Upper lobe of left lung (tissue), 6 donors: ENCODE measurements at regions not wholly inside any gene's neighbourhood (a gene's known extent, or its start where the extent isn't known, plus 50 kb on each side); places are given as distances from the start of the nearest gene placed in this dataset.
A peak's percentile ranks its signal among the peaks of the same experiment; 100 is the strongest.

Source experiments
- ATAC-seq, 2 donors: fragments of 200-7000 bp; cut with Tn5 transposase; one replicate each; pipeline ENCODE4 v1.9.1; 2022; ENCODE audit warnings: mild to moderate bottlenecking in 2 of 2, moderate library complexity in 2 of 2; ENCODE audit not compliant: low FRiP score in 2 of 2
- DNase-seq, 2 donors: peaks; one replicate each; pipeline ENCODE4 v3.0.0-alpha.2; 2019 to 2020
- H3K27ac ChIP-seq, 4 donors: fragments of 200-600 bp; sonication (generic); one replicate each; pipeline ENCODE4 v1.5.1; 2016 to 2019
- H3K27me3 ChIP-seq, 4 donors: fragments of 200-600 bp; sonication (generic); one replicate each; pipeline ENCODE4 v1.5.1; 2017 to 2019
- H3K36me3 ChIP-seq, 4 donors: fragments of 200-600 bp; sonication (generic); one replicate each; pipeline ENCODE4 v1.5.1; 2016 to 2019
- H3K4me1 ChIP-seq, 4 donors: fragments of 200-600 bp; sonication (generic); one replicate each; pipeline ENCODE4 v1.5.1; 2018 to 2019
- H3K4me3 ChIP-seq, 4 donors: fragments of 200-600 bp; sonication (generic); one replicate each; pipeline ENCODE4 v1.5.1; 2017 to 2019; ENCODE audit warnings: mild to moderate bottlenecking in 2 of 4, moderate library complexity in 1 of 4
- H3K9me3 ChIP-seq, 4 donors: fragments of 200-600 bp; sonication (generic); one replicate each; pipeline ENCODE4 v1.5.1; 2018 to 2019
- EP300 ChIP-seq, 4 donors: sonication (generic); formaldehyde crosslinking; IDR thresholded peaks; one replicate each; pipeline ENCODE4 v1.5.1; 2017; ENCODE audit warnings: antibody characterized with exemption in 4 of 4, control low read depth in 2 of 4
- POLR2A ChIP-seq, 4 donors: fragments of 450-650 bp; IDR thresholded peaks; one replicate each; pipeline ENCODE4 v1.5.1; 2016 to 2017; ENCODE audit warnings: antibody characterized with exemption in 4 of 4, mild to moderate bottlenecking in 2 of 4
- POLR2AphosphoS5 ChIP-seq, 2 donors: sonication (generic); formaldehyde crosslinking; IDR thresholded peaks; one replicate each; pipeline ENCODE4 v1.5.1; 2017; ENCODE audit warnings: antibody characterized with exemption in 2 of 2
- WGBS, 2 donors: methylation state at CpG; one replicate each; pipeline ENCODE4 v1.1.5; 2017 to 2018; 5-methylcytosine and 5-hydroxymethylcytosine counted together
- TF ChIP-seq, protein P1 (sequence below), 6 experiments: fragments of 450-650 bp in 4 of 6; fragments of 200-600 bp in 2 of 6; sonication (generic) in 2 of 6; IDR thresholded peaks; one replicate each; pipeline ENCODE4 v1.5.1; 2016 to 2019; ENCODE audit warnings: antibody characterized with exemption in 6 of 6
- donor health status: DM: no; HTN: no; CAD: no; lungs with moderate emphysema.
- donor health status: DM: no; HTN: yes; CAD: no; lungs with severe emphysema.

DNA sequence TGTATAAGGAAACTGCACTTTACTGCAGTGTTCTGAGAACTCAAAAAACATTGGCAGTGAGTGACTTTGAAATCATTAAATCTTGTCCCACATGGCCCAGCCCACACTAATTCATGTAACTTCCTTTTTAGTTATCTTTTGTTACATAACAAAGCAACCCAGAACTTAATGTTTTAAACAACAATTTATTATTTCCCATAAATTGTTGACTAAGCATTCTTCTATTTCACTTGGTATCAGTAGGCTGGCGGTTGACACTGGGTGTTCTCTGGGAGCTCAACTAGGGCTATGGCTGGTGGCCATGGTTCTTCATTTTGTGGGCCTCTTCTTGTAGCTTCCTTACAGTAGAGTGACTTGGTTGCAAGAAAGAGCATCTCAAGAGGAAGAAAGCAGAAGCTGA is 278.4 kb downstream of the RASEF start:
- TF ChIP-seq, protein P1, sequence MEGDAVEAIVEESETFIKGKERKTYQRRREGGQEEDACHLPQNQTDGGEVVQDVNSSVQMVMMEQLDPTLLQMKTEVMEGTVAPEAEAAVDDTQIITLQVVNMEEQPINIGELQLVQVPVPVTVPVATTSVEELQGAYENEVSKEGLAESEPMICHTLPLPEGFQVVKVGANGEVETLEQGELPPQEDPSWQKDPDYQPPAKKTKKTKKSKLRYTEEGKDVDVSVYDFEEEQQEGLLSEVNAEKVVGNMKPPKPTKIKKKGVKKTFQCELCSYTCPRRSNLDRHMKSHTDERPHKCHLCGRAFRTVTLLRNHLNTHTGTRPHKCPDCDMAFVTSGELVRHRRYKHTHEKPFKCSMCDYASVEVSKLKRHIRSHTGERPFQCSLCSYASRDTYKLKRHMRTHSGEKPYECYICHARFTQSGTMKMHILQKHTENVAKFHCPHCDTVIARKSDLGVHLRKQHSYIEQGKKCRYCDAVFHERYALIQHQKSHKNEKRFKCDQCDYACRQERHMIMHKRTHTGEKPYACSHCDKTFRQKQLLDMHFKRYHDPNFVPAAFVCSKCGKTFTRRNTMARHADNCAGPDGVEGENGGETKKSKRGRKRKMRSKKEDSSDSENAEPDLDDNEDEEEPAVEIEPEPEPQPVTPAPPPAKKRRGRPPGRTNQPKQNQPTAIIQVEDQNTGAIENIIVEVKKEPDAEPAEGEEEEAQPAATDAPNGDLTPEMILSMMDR (IDR thresholded peaks at IDR 0.05): no peak
- no peak for TF ChIP-seq EP300 (IDR thresholded peaks at IDR 0.05)
- no peak for TF ChIP-seq POLR2A (IDR thresholded peaks at IDR 0.05)
- no peak for TF ChIP-seq POLR2AphosphoS5 (IDR thresholded peaks at IDR 0.05)
- H3K27ac ChIP-seq: no peak overlapping the region
- H3K4me1 ChIP-seq: no peaks in the 10 kb centered on the region
- no peak for ATAC-seq
- 81 to 83% methylated on average over 1 of the region's 1 CpG for WGBS, 2 donors
- H3K36me3 ChIP-seq: no peaks in the 10 kb centered on the region
- H3K27me3 ChIP-seq: no peaks in the 10 kb centered on the region
- H3K4me3 ChIP-seq: no peak overlapping the region
- DNase-seq: no peak
- no peaks in the 10 kb centered on the region for H3K9me3 ChIP-seq

DNA sequence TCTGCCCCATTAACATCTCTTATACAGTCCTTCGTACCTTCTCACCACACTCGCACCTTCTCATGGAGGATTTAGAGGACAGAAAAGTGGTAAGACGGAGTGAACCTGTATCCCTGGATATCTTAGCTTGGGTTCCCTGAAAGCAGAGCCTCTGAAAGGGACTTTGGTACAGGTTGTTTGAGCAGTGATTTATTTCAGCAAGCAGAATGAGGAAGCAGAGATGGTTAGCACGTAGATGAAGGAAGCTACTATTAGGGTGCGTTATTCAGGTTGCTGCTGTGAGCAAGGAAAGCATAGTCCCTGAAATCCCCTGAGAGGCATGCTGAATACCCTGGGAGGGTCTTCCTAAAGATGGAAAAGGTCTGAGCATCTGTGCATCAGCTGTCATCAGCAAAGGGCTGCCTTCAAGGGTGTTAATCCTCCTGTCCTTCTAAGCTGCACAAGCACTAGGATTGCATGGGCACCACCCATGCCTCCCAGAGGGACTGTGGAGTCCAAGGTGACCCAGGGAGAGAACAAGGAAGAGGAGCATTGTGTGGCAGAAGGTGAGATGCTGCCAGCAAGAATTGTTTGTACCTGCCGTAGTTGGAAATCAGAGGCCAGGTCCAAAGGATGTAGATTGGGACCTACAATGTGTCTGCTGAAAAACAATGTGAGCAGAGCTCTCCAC is 273.7 kb downstream of the RASEF start:
- 89 to 95% methylated on average over 6 of the region's 6 CpGs for WGBS, 2 donors
- peak in 1 of 2 donors; percentile 19 for ATAC-seq
- no peak for DNase-seq
- H3K4me3 ChIP-seq: no peak overlapping the region
- no peak for TF ChIP-seq POLR2A (IDR thresholded peaks at IDR 0.05)
- TF ChIP-seq, protein P1 (IDR thresholded peaks at IDR 0.05): no peak
- TF ChIP-seq POLR2AphosphoS5 (IDR thresholded peaks at IDR 0.05): no peak
- TF ChIP-seq EP300 (IDR thresholded peaks at IDR 0.05): no peak
- no peaks in the 10 kb centered on the region for H3K4me1 ChIP-seq
- H3K27me3 ChIP-seq: no peaks in the 10 kb centered on the region
- no peaks in the 10 kb centered on the region for H3K36me3 ChIP-seq
- no peaks in the 10 kb centered on the region for H3K9me3 ChIP-seq
- no peak overlapping the region for H3K27ac ChIP-seq

DNA sequence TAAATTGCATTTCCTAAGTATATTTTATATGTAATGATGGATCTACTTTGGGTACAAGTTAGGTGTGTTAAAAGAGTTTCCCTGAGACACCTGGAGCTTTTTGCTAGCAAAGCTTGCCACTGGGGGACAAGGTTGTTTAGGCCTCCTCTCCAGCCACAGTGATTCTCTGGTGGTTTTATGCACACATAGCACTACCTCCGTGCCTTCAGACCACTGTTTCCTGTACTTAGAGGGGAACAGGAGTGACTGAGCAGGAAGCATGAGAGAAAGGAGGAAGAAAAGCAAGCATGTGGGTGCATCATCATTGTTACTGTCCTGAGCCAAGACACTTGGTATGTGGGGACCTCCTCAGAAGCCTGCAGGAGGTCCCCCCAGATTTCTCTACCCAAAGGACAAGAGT is 272.1 kb downstream of the RASEF start:
- Histone ChIP-seq H3K9me3 (no peaks in the 10 kb centered on the region), H3K4me3 (no peak overlapping the region), H3K27ac (no peak overlapping the region), H3K27me3 (no peaks in the 10 kb centered on the region), H3K36me3 (no peaks in the 10 kb centered on the region), H3K4me1 (no peaks in the 10 kb centered on the region)
- WGBS, 2 donors: 25 to 43% methylated on average over 1 of the region's 1 CpG
- ATAC-seq (no peak), DNase-seq (no peak)
- no peak for TF ChIP-seq EP300 (IDR thresholded peaks at IDR 0.05)
- no peak for TF ChIP-seq POLR2AphosphoS5 (IDR thresholded peaks at IDR 0.05)
- TF ChIP-seq, protein P1 (IDR thresholded peaks at IDR 0.05): no peak
- no peak for TF ChIP-seq POLR2A (IDR thresholded peaks at IDR 0.05)

DNA sequence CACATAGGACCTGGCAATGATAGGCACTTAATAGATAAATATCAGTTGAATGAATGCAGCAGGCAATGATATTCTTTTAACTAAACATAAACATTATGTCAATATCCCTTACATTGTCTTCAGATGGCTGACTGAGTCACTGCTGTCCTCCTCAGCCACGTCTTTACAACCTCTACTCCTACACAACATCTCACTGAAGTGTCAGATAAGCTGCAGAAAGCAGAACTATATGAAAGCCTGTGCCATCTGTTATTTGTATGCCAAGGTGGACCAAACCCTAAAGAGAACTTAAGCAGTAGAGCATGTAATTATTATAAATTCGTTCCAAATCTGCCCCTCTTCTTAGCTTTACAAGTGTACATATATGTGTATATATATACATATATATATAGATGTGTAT is 271.2 kb downstream of the RASEF start:
- WGBS, 2 donors: 60 to 64% methylated on average over 2 of the region's 2 CpGs
- no peaks in the 10 kb centered on the region for H3K36me3 ChIP-seq
- H3K9me3 ChIP-seq: no peaks in the 10 kb centered on the region
- H3K4me1 ChIP-seq: no peaks in the 10 kb centered on the region
- H3K27me3 ChIP-seq: no peaks in the 10 kb centered on the region
- H3K4me3 ChIP-seq: no peak overlapping the region
- ATAC-seq (no peak), DNase-seq (no peak)
- TF ChIP-seq POLR2AphosphoS5 (IDR thresholded peaks at IDR 0.05) (no peak), POLR2A (IDR thresholded peaks at IDR 0.05) (no peak), EP300 (IDR thresholded peaks at IDR 0.05) (no peak)
- TF ChIP-seq, protein P1 (IDR thresholded peaks at IDR 0.05): no peak
- no peak overlapping the region for H3K27ac ChIP-seq

DNA sequence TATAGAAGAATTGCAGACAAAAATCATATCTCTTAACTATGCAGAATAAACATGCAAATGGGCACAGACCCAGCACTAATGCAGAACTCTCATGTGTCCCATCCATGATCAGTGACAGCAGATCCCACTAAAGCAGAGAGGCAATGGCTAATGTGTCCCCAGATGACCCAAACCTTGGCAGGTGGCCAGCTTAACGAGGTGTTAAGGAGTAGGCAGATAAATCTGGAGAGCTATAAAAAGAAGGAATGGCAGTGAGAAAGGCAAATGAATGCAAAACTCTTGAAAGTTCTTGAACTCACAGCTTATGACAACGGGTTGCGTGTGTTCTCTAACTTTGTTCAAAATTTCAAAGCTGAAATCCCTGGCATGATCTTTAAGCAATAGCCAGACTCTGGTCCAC is 265.4 kb downstream of the RASEF start:
- ATAC-seq (no peak), DNase-seq (no peak)
- H3K27ac ChIP-seq: no peak overlapping the region
- TF ChIP-seq EP300 (IDR thresholded peaks at IDR 0.05) (no peak), POLR2A (IDR thresholded peaks at IDR 0.05) (no peak), POLR2AphosphoS5 (IDR thresholded peaks at IDR 0.05) (no peak)
- TF ChIP-seq, protein P1 (IDR thresholded peaks at IDR 0.05): no peak
- H3K36me3 ChIP-seq: no peaks in the 10 kb centered on the region
- H3K9me3 ChIP-seq: no peaks in the 10 kb centered on the region
- H3K4me1 ChIP-seq: no peaks in the 10 kb centered on the region
- WGBS, 2 donors: 31 to 38% methylated on average over 3 of the region's 3 CpGs
- H3K4me3 ChIP-seq: no peak overlapping the region
- no peaks in the 10 kb centered on the region for H3K27me3 ChIP-seq
